ENCODE measurements at regions not wholly inside any gene's neighbourhood (a gene's known extent, or its start where the extent isn't known, plus 50 kb on each side); places are given as distances from the start of the nearest gene placed in this dataset.

DNA sequence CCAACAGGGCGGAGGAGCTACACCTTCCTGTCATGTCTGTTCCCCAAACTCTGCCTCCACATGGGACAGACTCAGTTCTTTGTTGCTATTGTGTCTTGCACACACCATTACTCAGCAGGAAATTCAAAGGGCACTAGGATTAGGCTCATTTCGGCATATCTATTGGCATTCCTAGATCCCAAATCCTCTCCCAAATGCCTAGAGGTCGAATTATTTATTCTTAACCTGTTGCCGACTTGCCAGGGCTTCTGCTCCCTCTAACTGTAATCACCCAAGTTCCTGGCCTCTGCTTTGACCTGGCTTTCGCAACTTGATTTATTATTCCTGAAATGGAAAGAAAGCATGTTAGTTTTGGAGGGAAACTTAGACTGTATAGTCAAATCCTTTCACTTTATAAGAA, 67.8 kb upstream of the ST6GAL2 start:
- TF ChIP-seq, protein P1, sequence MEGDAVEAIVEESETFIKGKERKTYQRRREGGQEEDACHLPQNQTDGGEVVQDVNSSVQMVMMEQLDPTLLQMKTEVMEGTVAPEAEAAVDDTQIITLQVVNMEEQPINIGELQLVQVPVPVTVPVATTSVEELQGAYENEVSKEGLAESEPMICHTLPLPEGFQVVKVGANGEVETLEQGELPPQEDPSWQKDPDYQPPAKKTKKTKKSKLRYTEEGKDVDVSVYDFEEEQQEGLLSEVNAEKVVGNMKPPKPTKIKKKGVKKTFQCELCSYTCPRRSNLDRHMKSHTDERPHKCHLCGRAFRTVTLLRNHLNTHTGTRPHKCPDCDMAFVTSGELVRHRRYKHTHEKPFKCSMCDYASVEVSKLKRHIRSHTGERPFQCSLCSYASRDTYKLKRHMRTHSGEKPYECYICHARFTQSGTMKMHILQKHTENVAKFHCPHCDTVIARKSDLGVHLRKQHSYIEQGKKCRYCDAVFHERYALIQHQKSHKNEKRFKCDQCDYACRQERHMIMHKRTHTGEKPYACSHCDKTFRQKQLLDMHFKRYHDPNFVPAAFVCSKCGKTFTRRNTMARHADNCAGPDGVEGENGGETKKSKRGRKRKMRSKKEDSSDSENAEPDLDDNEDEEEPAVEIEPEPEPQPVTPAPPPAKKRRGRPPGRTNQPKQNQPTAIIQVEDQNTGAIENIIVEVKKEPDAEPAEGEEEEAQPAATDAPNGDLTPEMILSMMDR (IDR thresholded peaks at IDR 0.05; ENCODE audit: poor library complexity): no peak
- TF ChIP-seq EZH2 (IDR thresholded peaks at IDR 0.05; ENCODE audit: borderline replicate concordance): no peak
- no peak for TF ChIP-seq EZH2phosphoT487 (IDR thresholded peaks at IDR 0.05; ENCODE audit: low read depth, severe bottlenecking, unreplicated experiment)

Data from hepatocyte (in vitro differentiated cells).